Suppressor macrophage treated with lipopolysaccharide for 4 hours (primary cell): ENCODE measurements at regions not wholly inside any gene's neighbourhood (a gene's known extent, or its start where the extent isn't known, plus 50 kb on each side); places are given as distances from the start of the nearest gene placed in this dataset.

ENCODE experiments used
- DNase-seq: peaks from one replicate; pipeline ENCODE4 v3.0.0-alpha.2; 2020

GRCh38 chr2:129751409-129751808, 228.1 kb upstream of the RAB6C start:
- peak; percentile 10 for DNase-seq

GRCh38 chr2:129752176-129752575, 227.3 kb upstream of the RAB6C start:
- no peak for DNase-seq

- no peak for DNase-seq
These were observed 226.8 kb upstream of the RAB6C start for GRCh38 chr2:129752686-129753085.

GRCh38 chr2:129753261-129753660, 226.2 kb upstream of the RAB6C start:
- no peak for DNase-seq

- DNase-seq, result no peak
These were observed 225.0 kb upstream of the RAB6C start for GRCh38 chr2:129754421-129754820.

GRCh38 chr2:129754831-129755230, 224.6 kb upstream of the RAB6C start:
- no peak for DNase-seq

GRCh38 chr2:129755786-129756185, 223.7 kb upstream of the RAB6C start:
- no peak for DNase-seq

GRCh38 chr2:129756276-129756675, 223.2 kb upstream of the RAB6C start:
- no peak for DNase-seq

- DNase-seq, result no peak
These were observed 222.0 kb upstream of the RAB6C start for GRCh38 chr2:129757366-129757914.

- DNase-seq, result no peak
These were observed 221.3 kb upstream of the RAB6C start for GRCh38 chr2:129757915-129758783.

GRCh38 chr2:129758784-129759471, 220.5 kb upstream of the RAB6C start:
- peak; percentile 56 for DNase-seq

- no peak for DNase-seq
These were observed 219.9 kb upstream of the RAB6C start for GRCh38 chr2:129759472-129760010.

- DNase-seq, result no peak
These were observed 218.8 kb upstream of the RAB6C start for GRCh38 chr2:129760669-129761068.

- no peak for DNase-seq
These were observed 217.9 kb upstream of the RAB6C start for GRCh38 chr2:129761569-129762021.

GRCh38 chr2:129762386-129763189, 216.9 kb upstream of the RAB6C start:
- DNase-seq, result no peak

GRCh38 chr2:129763190-129763846, 216.1 kb upstream of the RAB6C start:
- no peak for DNase-seq

GRCh38 chr2:129763966-129764365, 215.5 kb upstream of the RAB6C start:
- no peak for DNase-seq

- no peak for DNase-seq
These were observed 214.8 kb upstream of the RAB6C start for GRCh38 chr2:129764376-129765325.

- DNase-seq, result no peak
These were observed 214.2 kb upstream of the RAB6C start for GRCh38 chr2:129765326-129765677.

GRCh38 chr2:129765678-129766351, 213.7 kb upstream of the RAB6C start:
- no peak for DNase-seq
